Karpas-422 (cell line): ENCODE measurements at regions not wholly inside any gene's neighbourhood (a gene's known extent, or its start where the extent isn't known, plus 50 kb on each side); places are given as distances from the start of the nearest gene placed in this dataset.

Experiments used
- DNase-seq: peaks from one replicate; pipeline ENCODE4 v3.0.0-alpha.2; 2015
- H2AFZ ChIP-seq: fragments of 200-600 bp; sonication (generic); 2 replicates; pipeline ENCODE4 v1.6.1; 2014; ENCODE audit warnings: antibody characterized with exemption, low read length, mixed read lengths
- H3K27ac ChIP-seq: fragments of 200-600 bp; sonication (generic); 2 replicates; pipeline ENCODE4 v1.5.1; 2014; ENCODE audit warnings: mild to moderate bottlenecking, low read length, moderate library complexity
- H3K27me3 ChIP-seq: fragments of 200-600 bp; sonication (generic); 2 replicates; pipeline ENCODE4 v1.6.1; 2014; ENCODE audit warnings: low read length, mixed read lengths
- H3K36me3 ChIP-seq: fragments of 200-600 bp; sonication (generic); 2 replicates; pipeline ENCODE4 v1.6.1; 2014; ENCODE audit warnings: low read length, mixed read lengths; ENCODE audit not compliant: insufficient read depth
- H3K4me1 ChIP-seq: fragments of 200-600 bp; sonication (generic); 2 replicates; pipeline ENCODE4 v1.6.1; 2014; ENCODE audit warnings: mild to moderate bottlenecking, low read length, mixed read lengths
- H3K4me2 ChIP-seq: fragments of 200-600 bp; sonication (generic); 2 replicates; pipeline ENCODE4 v1.6.1; 2014; ENCODE audit warnings: low read length, low read depth, mild to moderate bottlenecking; ENCODE audit not compliant: poor library complexity, severe bottlenecking
- H3K4me3 ChIP-seq: fragments of 200-600 bp; sonication (generic); 2 replicates; pipeline ENCODE4 v1.5.1; 2014; ENCODE audit warnings: mild to moderate bottlenecking, antibody characterized with exemption, low read length, mixed read lengths
- H3K79me2 ChIP-seq: fragments of 200-600 bp; sonication (generic); 2 replicates; pipeline ENCODE4 v1.6.1; 2014; ENCODE audit warnings: mild to moderate bottlenecking, low read length, mixed read lengths
- H3K9ac ChIP-seq: fragments of 200-600 bp; sonication (generic); 2 replicates; pipeline ENCODE4 v1.6.0; 2014; ENCODE audit warnings: low read length
- H3K9me2 ChIP-seq: fragments of 200-600 bp; sonication (generic), shearing (Covaris generic); replicated peaks from 2 replicates; pipeline ENCODE4 v1.6.0; 2014; ENCODE audit warnings: mild to moderate bottlenecking, low read length, moderate library complexity; ENCODE audit not compliant: insufficient read depth
- H3K9me3 ChIP-seq: fragments of 300-700, 200-600 bp; sonication (generic); 2 replicates; pipeline ENCODE4 v1.6.1; 2014; ENCODE audit warnings: low read length, mixed read lengths
- H4K20me1 ChIP-seq: fragments of 200-600 bp; sonication (generic); 2 replicates; pipeline ENCODE4 v1.6.1; 2014; ENCODE audit warnings: mild to moderate bottlenecking, antibody characterized with exemption, low read length, low read depth; ENCODE audit not compliant: insufficient read depth

GRCh38 chr2:139790807-139791752, 1010.9 kb upstream of the NXPH2 start:
- H3K27ac ChIP-seq: no peak overlapping the region
- H3K79me2 ChIP-seq: no peaks in the 10 kb centered on the region
- DNase-seq: peak; percentile 67
- H3K27me3 ChIP-seq: no peaks in the 10 kb centered on the region
- H3K9ac ChIP-seq: no peak overlapping the region
- no peaks in the 10 kb centered on the region for H3K36me3 ChIP-seq
- no peaks in the 10 kb centered on the region for H3K9me2 ChIP-seq
- H4K20me1 ChIP-seq: no peaks in the 10 kb centered on the region
- H3K4me1 ChIP-seq: no peaks in the 10 kb centered on the region
- H3K9me3 ChIP-seq: peaks cover 5% of the 10 kb centered on the region; the same call in 1 of the 2 replicates
- H2AFZ ChIP-seq: no peak overlapping the region
- no peak overlapping the region for H3K4me3 ChIP-seq
- no peak overlapping the region for H3K4me2 ChIP-seq

GRCh38 chr2:139790136-139790535, 1009.9 kb upstream of the NXPH2 start:
- H3K9me2 ChIP-seq: no peaks in the 10 kb centered on the region
- peaks cover 5% of the 10 kb centered on the region; the same call in 1 of the 2 replicates for H3K9me3 ChIP-seq
- no peaks in the 10 kb centered on the region for H3K79me2 ChIP-seq
- H3K4me2 ChIP-seq: no peak overlapping the region
- no peaks in the 10 kb centered on the region for H4K20me1 ChIP-seq
- H3K36me3 ChIP-seq: no peaks in the 10 kb centered on the region
- H3K4me1 ChIP-seq: no peaks in the 10 kb centered on the region
- no peak overlapping the region for H2AFZ ChIP-seq
- no peaks in the 10 kb centered on the region for H3K27me3 ChIP-seq
- H3K27ac ChIP-seq: no peak overlapping the region
- H3K9ac ChIP-seq: no peak overlapping the region
- H3K4me3 ChIP-seq: no peak overlapping the region
- DNase-seq: no peak

GRCh38 chr2:139778732-139779131, 998.5 kb upstream of the NXPH2 start:
- Histone ChIP-seq H3K9me2 (no peaks in the 10 kb centered on the region), H3K4me2 (no peak overlapping the region), H3K9me3 (peaks cover 18% of the 10 kb centered on the region), H2AFZ (no peak overlapping the region), H3K4me3 (no peak overlapping the region), H3K79me2 (no peaks in the 10 kb centered on the region), H3K27ac (no peak overlapping the region), H3K27me3 (no peaks in the 10 kb centered on the region), H3K4me1 (no peaks in the 10 kb centered on the region), H4K20me1 (no peaks in the 10 kb centered on the region), H3K36me3 (no peaks in the 10 kb centered on the region), H3K9ac (no peak overlapping the region)
- DNase-seq: no peak

- Histone ChIP-seq H3K9me2 (no peaks in the 10 kb centered on the region), H4K20me1 (no peaks in the 10 kb centered on the region), H3K27ac (no peak overlapping the region), H2AFZ (no peak overlapping the region), H3K79me2 (no peaks in the 10 kb centered on the region), H3K4me3 (no peak overlapping the region), H3K4me1 (no peaks in the 10 kb centered on the region), H3K9ac (no peak overlapping the region), H3K4me2 (no peak overlapping the region), H3K27me3 (no peaks in the 10 kb centered on the region), H3K9me3 (peaks cover 15% of the 10 kb centered on the region; the same call in 1 of the 2 replicates), H3K36me3 (no peaks in the 10 kb centered on the region)
- DNase-seq: no peak
Observed at GRCh38 chr2:139773720-139774277, 993.6 kb upstream of the NXPH2 start.

GRCh38 chr2:139769633-139770032, 989.4 kb upstream of the NXPH2 start:
- no peak overlapping the region for H2AFZ ChIP-seq
- no peak overlapping the region for H3K9ac ChIP-seq
- no peaks in the 10 kb centered on the region for H3K4me1 ChIP-seq
- H3K4me2 ChIP-seq: no peak overlapping the region
- H3K36me3 ChIP-seq: no peaks in the 10 kb centered on the region
- H3K27ac ChIP-seq: no peak overlapping the region
- H3K79me2 ChIP-seq: no peaks in the 10 kb centered on the region
- peaks cover 14% of the 10 kb centered on the region; the same call in 1 of the 2 replicates for H3K9me3 ChIP-seq
- no peaks in the 10 kb centered on the region for H3K9me2 ChIP-seq
- H4K20me1 ChIP-seq: no peaks in the 10 kb centered on the region
- DNase-seq: no peak
- H3K4me3 ChIP-seq: no peak overlapping the region
- no peaks in the 10 kb centered on the region for H3K27me3 ChIP-seq

GRCh38 chr2:139763705-139764104, 983.5 kb upstream of the NXPH2 start:
- Histone ChIP-seq H3K4me1 (no peaks in the 10 kb centered on the region), H3K27ac (no peak overlapping the region), H3K4me3 (no peak overlapping the region), H2AFZ (no peak overlapping the region), H3K27me3 (no peaks in the 10 kb centered on the region), H3K9me2 (no peaks in the 10 kb centered on the region), H4K20me1 (no peaks in the 10 kb centered on the region), H3K9me3 (peaks cover 28% of the 10 kb centered on the region), H3K36me3 (no peaks in the 10 kb centered on the region), H3K79me2 (no peaks in the 10 kb centered on the region), H3K4me2 (no peak overlapping the region), H3K9ac (no peak overlapping the region)
- no peak for DNase-seq

GRCh38 chr2:139759000-139759505, 978.9 kb upstream of the NXPH2 start:
- Histone ChIP-seq H3K9me3 (peaks cover 34% of the 10 kb centered on the region), H4K20me1 (no peaks in the 10 kb centered on the region), H3K4me1 (no peaks in the 10 kb centered on the region), H3K9me2 (no peaks in the 10 kb centered on the region), H3K27me3 (no peaks in the 10 kb centered on the region), H3K4me2 (no peak overlapping the region), H3K9ac (no peak overlapping the region), H3K36me3 (no peaks in the 10 kb centered on the region), H3K4me3 (no peak overlapping the region), H3K27ac (no peak overlapping the region), H3K79me2 (no peaks in the 10 kb centered on the region), H2AFZ (no peak overlapping the region)
- DNase-seq: no peak

GRCh38 chr2:139746901-139747300, 966.7 kb upstream of the NXPH2 start:
- Histone ChIP-seq H3K79me2 (no peaks in the 10 kb centered on the region), H3K4me2 (no peak overlapping the region), H3K9me2 (no peaks in the 10 kb centered on the region), H3K4me1 (no peaks in the 10 kb centered on the region), H4K20me1 (no peaks in the 10 kb centered on the region), H3K9me3 (peaks cover 29% of the 10 kb centered on the region), H3K27ac (no peak overlapping the region), H3K27me3 (no peaks in the 10 kb centered on the region), H2AFZ (no peak overlapping the region), H3K4me3 (no peak overlapping the region), H3K36me3 (no peaks in the 10 kb centered on the region), H3K9ac (no peak overlapping the region)
- no peak for DNase-seq
